Right lobe of liver (tissue), 4 donors: ENCODE measurements at regions not wholly inside any gene's neighbourhood (a gene's known extent, or its start where the extent isn't known, plus 50 kb on each side); places are given as distances from the start of the nearest gene placed in this dataset.

ENCODE experiments used
- CTCF ChIP-seq, 4 donors: fragments of 200-600 bp in 3 of 4; fragments of 450-650 bp in 1 of 4; IDR thresholded peaks; one replicate each; pipeline versions ENCODE4 v1.5.1 to v1.8.0; 2016 to 2022; ENCODE audit warnings: antibody characterized with exemption in 4 of 4, mild to moderate bottlenecking in 2 of 4
- POLR2A ChIP-seq: fragments of 450-650 bp; IDR thresholded peaks from one replicate; pipeline ENCODE4 v1.6.1; 2017; ENCODE audit warnings: antibody characterized with exemption, mild to moderate bottlenecking
- donor health status: DM: no; HTN: no; CAD: no.
- donor health status: DM: no; HTN: no; CAD: no.
- donor health status: DM: no; HTN: yes; CAD: no.

GRCh38 chr3:152658977-152659720 lies 175.8 kb upstream of the P2RY1 start:
- no peak for TF ChIP-seq CTCF (IDR thresholded peaks at IDR 0.05)
- no peak for TF ChIP-seq POLR2A
